Effector CD4-positive, alpha-beta T cell (primary cell): ENCODE measurements at regions not wholly inside any gene's neighbourhood (a gene's known extent, or its start where the extent isn't known, plus 50 kb on each side); places are given as distances from the start of the nearest gene placed in this dataset.
A peak's percentile ranks its signal among the peaks of the same experiment; 100 is the strongest.

ENCODE experiments used
- DNase-seq: peaks from one replicate; pipeline ENCODE4 v3.0.0-alpha.2; 2020

DNA sequence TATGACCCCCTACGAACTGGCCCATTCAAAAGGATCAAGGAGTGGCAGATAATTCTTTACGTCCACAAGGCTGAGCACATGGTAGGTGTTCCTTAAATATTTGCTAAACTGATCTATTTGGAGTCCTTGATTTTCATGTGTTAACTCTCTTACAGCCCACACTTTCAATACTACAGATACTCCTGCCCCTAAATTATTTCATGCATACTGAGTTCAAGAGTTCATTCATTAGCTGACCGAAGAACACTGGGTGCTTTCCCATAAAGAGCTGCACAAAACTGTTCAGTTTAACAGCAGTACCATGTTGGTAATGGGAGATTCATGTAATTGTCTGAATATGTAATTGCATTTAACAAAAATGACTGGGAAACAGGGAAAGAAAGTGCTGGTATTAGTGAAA lies 170.5 kb upstream of the ADO start:
- DNase-seq, result no peak

DNA sequence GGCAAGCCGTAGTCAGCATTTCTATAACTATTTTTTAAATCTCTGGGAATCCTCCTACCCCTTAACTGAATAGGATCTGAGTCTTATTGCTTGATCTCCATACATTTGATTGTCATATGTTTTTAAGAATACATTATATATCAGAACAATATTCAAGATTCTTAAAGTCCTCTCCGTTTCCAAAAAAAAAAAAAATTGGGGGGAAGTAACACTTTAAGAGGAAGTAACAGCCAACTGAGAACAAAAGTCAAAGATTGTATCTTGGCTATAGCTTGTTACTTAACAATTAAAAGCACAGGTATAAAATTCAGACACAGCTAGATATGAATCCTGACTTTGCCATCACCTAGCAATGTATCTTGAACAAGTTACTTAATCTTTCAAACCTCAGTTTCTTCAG lies 169.9 kb upstream of the ADO start:
- no peak for DNase-seq

DNA sequence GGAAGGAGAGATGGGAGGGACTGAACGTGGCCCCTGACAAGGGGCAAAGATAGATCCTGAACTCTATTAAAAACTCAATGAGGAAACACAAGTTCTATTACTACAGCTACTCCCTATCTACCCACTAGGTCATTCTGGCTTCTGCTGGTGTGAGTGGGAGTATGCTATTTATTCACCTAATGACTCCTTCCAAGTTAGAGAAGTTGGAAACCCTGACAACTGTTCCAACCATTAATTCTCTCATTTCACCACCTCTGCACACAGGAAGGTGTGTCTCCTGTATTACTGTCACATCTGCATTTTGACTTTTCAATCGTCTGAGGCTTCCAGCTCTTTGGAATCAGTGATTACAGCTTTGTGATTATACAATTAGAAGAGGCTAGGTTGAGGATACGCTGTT lies 169.4 kb upstream of the ADO start:
- no peak for DNase-seq

DNA sequence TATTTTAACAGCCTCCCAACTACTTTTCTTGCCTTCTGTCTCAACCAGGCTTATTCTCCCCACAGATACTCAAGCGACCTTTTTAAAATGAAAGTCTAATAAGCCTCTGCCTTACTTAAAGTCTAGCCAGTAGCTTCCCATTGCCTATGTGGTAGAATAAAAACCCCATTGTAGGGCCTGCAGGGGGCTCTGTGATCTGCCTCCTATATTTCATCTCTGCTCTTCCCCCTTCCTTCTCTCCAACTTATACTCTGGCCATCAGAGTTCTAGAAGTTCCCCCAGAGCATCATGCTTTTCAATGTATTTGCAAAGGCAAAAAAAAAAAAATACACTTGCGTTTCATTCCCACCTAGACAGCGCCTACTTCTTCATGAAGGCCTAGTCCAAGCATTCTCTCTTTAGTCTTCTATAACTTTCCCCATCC lies 167.7 kb upstream of the ADO start:
- DNase-seq, result no peak

DNA sequence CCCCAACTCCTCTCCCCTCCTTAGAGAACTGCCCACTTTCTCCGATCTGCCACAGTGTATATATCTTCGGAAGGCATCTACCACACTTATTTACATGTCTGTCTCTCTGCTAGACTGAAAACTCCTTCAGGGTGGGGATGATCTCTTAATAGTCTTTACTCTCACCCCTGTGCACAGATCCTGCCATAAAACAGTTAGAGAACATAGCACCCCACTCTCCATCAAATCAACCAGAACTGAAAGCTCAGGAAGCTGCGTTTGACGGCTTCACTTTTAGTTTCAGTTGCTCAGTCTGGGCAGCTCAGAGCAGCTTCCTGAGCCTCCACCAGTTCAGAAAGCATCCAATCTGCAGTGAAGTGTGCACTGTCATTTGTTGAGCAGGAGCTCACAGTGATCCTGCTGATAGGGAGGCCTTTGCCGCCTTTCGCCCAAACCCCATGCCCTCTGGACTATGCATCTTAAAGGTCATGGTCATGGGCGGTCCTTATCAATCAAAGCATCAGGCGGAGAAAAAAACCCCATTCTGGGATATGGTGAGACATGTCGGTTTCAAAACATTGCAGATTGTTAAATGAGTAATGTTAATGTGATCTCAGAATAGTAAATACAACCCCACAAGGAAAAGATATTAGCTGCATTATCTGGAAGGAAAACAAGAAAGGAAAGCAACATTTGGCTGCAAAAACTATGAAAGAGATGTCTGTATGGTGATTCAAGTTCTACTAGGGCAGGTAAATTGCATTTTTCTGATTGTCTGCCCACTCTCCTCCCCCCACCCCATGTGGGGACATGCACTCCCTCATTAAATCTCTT lies 167.1 kb upstream of the ADO start:
- peak; percentile 49 for DNase-seq

GRCh38 chr10:62638062-62638477 lies 166.4 kb upstream of the ADO start:
- no peak for DNase-seq

DNA sequence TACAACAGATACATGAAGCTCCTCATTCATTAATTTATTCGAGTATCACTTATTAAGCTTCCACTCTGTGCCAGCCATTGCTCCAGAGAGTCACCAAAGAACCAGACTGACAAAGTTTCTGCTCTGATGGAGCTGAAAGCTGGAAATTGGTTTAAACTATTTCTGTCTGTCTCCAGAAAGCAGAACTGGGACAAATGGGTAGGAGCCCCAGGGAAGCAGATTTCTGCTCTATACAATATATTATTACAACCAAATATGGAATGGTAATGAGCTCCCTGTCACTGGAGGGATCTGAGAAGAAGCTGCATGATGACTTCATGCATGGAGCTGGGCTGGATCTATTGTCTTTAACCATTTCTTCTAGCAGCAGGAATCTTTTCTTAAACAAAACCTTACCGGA lies 165.4 kb upstream of the ADO start:
- DNase-seq, result no peak

- no peak for DNase-seq
Observed at GRCh38 chr10:62640411-62640810, 164.1 kb upstream of the ADO start.

- DNase-seq, result no peak
Observed at GRCh38 chr10:62643606-62644587, 160.6 kb upstream of the ADO start.

DNA sequence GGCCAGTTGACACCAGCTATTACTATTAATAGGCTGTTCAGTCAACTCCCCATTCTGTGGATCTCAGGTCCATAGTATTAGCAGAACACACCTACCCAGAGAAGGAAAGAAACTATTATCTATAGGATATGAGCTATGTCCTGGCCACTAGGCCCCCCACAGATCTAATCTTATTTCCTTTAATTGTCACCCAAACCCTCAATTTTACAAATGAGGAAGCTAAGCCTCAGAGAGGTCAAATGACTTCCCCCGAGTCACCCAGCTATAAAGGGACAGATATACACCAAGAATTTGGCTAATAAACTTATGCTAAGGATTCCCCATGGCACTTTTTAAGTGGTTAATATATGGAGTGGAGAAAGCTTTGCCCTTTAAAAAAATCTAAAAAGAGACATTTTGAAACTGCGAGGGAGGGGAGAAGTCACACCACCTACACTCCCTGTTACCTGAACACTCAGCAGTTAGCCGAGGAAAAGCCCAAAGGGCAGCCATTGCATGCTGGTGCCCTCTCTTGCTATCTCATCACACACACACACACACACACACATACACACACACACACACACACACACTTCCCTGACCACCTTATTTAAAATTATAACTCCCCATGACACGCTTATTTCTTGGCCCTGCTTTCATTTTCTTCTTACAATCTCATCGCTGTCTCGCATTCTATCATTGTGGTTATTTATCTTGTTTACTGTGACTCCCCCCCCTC lies 157.0 kb upstream of the ADO start:
- DNase-seq, result no peak

- no peak for DNase-seq
Observed at GRCh38 chr10:62648921-62649320, 155.6 kb upstream of the ADO start.

GRCh38 chr10:62650411-62650810 lies 154.1 kb upstream of the ADO start:
- no peak for DNase-seq

DNA sequence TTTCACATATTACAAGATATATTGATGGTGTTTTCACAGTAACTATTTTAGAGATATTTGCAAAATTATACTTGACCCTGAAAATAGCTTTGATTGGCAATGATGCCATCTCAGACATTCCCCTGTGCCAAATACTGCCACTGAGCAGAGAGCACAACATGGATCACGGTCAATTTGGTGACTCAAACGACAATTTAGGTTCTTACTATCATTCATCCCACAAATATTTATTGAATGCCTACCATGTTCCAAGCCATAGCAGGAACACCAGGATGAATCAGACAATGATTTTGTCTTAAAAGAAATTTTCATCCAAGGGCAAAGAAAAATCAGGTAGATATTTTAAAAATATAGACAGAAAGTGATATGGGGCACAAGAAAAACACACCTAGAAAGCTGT lies 153.2 kb upstream of the ADO start:
- no peak for DNase-seq

DNA sequence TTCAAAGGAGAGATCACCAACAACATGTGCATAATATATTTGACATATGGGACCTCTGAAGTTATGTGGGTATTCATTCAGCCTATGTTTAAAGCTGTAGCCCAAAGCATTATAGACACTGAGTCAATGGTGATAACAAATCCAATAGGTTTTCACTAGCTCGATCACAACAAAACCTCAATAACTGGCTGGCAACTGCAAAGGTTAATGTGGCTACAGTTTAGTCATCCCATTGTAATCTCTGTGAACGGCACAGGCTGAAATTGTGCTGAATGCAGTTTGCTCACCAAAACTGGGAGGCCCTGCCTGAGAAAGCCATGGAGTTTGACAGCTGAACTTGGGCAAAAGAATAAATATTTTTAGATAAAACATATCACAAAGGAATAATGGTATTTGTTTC lies 152.4 kb upstream of the ADO start:
- no peak for DNase-seq

- no peak for DNase-seq
Observed at GRCh38 chr10:62652564-62652963, 152.0 kb upstream of the ADO start.

- no peak for DNase-seq
Observed at GRCh38 chr10:62653254-62653653, 151.3 kb upstream of the ADO start.

- DNase-seq, result no peak
Observed at GRCh38 chr10:62654966-62655336, 149.6 kb upstream of the ADO start.

- DNase-seq, result no peak
Observed at GRCh38 chr10:62655337-62655994, 149.1 kb upstream of the ADO start.

DNA sequence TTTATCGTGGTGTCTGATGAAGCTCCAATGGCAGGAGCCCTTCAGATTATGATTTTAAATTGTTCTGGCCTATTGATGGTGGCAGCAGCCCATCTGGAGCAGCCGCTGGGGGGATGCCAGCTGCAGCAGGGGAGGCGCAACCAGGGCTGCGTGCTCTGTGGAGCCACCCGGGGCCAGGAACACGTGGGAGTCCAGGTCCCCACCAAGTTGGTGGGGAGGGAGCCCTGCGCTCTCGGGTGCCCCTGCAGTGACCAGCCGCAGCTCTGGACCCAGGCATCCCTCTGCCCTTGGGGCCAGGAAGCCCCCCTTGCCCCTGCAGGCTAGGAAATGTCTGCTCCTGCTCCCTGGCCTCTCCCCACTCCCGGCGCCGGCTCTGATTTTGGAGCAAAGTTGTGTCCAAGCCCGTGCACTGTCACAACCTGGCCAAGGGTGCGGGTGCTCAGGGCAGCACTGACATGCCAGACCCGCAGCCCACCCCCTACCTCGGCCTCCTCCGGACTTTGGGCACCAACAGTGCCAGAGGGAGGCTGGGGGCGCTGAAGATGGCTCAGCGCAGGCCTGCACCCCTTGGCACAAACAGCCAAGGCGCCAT lies 147.2 kb upstream of the ADO start:
- DNase-seq, result no peak

DNA sequence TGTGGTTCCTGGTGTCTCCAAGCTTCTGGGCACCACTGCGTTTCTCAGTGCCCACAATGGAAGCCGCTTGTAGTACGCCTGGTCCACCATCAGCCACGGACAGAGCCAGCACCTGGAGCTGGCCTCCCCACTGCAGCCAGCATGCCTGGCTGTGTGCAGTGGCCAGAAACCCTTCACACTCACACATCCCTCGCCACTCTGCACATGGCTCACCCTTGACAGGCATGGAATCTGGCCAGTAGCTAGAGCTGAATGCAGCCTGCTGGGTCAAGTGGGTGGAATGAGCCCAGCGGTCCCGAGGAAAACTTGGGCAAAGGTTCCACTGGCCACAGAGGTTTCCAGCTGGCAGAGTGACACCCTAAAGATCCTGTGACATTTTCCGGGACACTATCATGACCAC lies 146.0 kb upstream of the ADO start:
- DNase-seq, result no peak

DNA sequence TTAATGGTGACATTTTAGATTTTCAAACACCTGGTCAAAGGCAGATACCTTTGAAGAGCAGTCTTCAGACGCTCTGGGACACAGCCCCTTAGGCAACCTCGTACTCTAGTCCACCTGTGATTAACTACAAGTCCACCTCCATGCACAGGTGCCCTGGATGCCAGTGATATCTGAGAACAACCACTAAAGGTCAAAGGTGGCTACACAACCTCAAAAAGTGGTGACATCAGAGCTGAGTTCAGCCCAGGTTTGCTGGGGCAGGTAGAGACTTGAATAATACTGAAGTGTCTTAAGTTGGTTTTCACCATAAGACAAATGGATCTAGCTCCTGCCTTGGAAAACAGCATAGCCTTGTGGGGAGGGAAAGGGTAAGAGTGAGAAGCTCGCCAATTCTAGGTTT lies 143.4 kb upstream of the ADO start:
- DNase-seq, result no peak

DNA sequence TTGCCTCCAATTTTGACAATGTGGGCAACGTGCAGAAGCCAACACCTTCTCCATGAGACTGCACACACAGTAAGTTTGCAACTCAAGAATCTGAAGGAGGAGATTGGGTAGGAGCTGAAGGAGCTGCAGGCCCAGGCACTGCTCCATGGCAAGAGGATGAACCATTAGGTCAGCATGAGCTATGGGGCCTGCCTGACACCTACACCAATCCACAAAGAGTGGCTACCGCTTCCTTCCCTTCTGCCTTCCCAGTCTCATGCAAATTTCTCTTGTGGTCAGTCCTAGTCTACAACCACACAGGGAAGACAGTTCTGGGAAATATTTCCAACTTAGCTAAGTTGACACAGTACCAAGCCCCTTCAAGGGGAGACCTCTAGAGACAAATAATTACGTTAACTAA lies 142.0 kb upstream of the ADO start:
- no peak for DNase-seq
